Islet of Langerhans (tissue), 1 donor: ENCODE measurements at regions not wholly inside any gene's neighbourhood (a gene's known extent, or its start where the extent isn't known, plus 50 kb on each side); places are given as distances from the start of the nearest gene placed in this dataset.

Experiments
- FAIRE-seq: peaks from one replicate; lab custom pipeline; 2011; peaks lifted over from hg19 to GRCh38; lab: Jason Lieb, UNC

DNA sequence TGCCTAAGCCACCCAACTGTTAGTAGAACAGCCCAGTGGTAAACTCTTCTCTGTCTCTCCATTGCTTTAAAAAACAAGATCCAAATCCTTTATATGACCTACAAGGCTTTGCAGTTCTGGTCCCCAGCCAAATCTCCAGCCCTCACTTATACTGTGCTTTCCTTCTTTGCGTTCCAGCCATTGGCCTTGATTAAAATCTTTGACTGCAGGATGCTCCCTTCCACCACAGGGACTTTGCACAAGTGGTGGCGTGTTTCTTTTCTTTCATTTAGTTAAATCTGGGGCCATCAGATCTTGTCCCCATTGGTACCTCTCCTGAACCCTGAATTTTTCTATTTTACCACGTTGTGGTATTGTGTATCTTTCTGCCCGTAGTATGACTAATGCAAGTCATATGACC lies 183.7 kb downstream of the VRK1 start:
- no peak for FAIRE-seq

DNA sequence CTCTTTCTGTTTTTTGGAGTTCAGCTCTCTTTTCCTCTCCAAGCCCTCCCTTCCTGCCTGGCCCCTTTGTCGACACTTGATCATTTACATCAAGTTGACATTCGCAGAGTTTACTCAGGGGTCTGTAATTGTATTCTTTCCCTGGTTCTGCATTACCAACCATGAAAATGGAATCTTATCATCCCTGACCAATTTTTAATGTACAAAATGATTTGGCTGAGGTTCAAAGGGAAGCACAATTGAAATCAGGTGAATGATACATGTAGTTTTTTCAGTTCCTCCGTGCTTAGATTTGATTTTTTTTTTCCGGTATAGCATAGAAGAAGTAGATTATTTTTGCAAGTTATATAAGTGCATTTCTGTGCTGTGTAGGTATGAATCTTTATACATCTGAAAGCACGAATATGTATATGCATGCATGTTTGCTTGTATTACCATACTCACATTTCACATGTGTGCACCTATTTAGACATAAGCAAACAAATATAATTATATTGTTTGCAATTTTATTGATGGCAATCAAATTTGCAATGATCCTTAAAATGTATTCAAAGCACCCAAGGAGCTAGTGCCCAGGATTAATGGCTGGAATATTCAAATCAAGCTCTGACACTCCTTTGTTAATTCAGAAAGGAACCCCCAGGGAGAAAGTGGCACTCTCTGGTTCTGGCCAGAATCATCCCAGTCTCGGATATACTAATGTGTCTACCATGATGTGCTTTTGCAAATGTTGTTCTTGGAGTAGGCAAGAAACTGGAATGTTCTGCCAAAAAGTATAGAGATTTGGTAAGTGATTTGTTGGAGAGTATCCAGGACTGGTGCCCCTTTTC lies 189.3 kb downstream of the VRK1 start:
- no peak for FAIRE-seq

- FAIRE-seq: no peak
Observed at GRCh38 chr14:96987086-96987474, 189.9 kb downstream of the VRK1 start.

- no peak for FAIRE-seq
Observed at GRCh38 chr14:96987771-96988170, 190.6 kb downstream of the VRK1 start.

DNA sequence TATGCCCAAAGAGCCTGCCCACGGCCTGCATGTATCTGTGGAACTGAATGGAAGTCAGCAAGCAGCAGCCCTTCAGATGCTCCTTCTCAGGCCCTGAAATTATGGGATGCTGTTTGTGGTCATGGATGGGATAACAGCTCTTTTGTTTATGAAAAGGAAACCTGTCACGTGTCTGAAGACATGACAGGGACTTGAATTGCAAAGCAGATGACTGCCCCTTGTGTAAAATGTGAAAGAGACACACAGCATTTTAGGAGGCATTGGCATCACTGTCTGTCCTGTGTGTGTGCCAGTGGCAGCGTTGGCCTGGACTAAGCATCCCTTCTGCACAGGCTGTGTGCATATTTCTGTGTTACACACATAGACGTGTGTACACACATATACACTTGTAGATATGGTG lies 192.1 kb downstream of the VRK1 start:
- FAIRE-seq: no peak

GRCh38 chr14:96991226-96991625 lies 194.0 kb downstream of the VRK1 start:
- no peak for FAIRE-seq

GRCh38 chr14:96994999-96995398 lies 197.8 kb downstream of the VRK1 start:
- FAIRE-seq: no peak

DNA sequence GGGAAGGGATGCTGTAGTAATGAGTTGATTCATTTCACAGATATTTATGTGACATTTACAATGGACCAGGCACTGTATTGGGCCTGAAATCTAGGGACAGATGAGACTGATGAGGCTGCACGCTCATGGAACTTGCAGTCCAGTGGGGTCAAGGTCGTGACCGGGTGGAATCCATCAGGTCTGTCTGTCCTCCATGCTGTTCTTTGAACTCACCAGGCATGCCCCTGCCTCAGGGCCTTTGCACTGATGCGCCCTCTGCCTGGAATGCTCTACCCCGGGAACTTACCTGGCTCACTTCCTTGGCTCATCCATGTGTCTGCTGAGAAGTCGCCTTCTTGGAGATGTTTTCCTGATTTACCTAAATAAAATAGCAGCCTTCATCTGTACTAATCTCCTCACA lies 200.1 kb downstream of the VRK1 start:
- FAIRE-seq: no peak

GRCh38 chr14:96997996-96998395 lies 200.8 kb downstream of the VRK1 start:
- FAIRE-seq: no peak

DNA sequence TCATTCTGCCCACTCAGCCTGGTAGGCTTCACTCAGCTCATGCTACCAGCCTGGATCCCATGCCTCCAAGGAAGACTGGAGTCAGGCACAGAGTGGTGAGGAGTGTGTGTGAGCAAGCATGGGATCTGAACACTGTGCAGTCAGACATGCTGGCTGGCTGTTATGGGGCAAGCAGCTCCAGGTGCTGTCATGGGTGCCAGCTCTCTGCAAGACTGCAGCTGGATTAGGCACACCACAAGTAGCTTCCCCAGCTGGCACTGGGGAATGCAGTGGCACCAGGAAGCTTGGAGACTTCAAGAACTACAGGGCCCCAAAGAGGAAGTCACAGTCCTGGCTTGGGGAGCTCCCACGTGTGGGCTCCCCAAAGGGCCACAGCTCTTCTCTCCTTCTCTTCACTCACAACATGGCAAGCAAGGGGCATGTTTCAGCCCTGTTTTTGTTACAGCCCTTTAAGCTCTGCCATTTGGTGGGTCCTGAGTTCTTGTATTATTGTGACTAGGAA lies 202.5 kb downstream of the VRK1 start:
- FAIRE-seq: no peak

- FAIRE-seq: no peak
Observed at GRCh38 chr14:97002454-97002853, 205.3 kb downstream of the VRK1 start.

GRCh38 chr14:97005934-97006333 lies 208.8 kb downstream of the VRK1 start:
- peak; percentile 68 for FAIRE-seq

- FAIRE-seq: no peak
Observed at GRCh38 chr14:97010491-97011160, 213.4 kb downstream of the VRK1 start.

DNA sequence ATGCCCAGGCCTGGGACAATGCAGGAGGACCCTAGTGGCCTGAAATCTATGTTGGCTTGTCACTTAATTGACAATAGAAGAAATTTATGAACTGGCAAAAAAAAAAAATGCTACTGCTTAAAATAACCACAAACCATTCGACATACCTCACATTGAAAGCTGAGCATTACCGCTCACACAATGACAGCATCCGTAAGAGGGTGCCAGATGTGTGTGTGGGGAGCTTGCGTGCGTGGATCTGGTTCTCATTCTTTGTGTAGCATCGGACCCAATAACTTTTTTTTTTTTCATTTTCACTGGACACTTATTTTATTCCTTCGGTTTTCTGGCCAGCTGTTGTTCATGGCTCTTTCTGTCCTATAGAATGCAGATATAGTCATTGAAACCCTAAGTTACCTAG lies 216.7 kb downstream of the VRK1 start:
- no peak for FAIRE-seq

DNA sequence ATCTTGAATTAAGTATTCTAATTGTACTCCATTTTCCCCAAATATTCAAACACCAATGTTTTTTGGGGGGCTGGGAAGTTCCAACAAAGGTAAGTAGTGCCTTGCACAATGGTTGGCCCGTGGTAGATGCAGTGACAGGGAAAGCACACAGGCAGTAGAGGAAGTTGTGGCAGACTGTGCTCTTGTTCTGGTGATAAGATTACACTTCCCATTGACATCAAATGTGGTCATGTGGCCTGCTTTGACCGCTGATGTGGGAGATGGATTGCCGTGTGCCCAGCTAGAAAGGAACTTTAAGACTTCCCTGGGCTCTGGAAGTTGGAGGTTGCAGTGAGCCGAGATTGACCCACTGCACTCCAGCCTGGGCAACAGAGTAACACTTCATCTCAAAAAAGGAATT lies 223.8 kb downstream of the VRK1 start:
- FAIRE-seq: no peak

DNA sequence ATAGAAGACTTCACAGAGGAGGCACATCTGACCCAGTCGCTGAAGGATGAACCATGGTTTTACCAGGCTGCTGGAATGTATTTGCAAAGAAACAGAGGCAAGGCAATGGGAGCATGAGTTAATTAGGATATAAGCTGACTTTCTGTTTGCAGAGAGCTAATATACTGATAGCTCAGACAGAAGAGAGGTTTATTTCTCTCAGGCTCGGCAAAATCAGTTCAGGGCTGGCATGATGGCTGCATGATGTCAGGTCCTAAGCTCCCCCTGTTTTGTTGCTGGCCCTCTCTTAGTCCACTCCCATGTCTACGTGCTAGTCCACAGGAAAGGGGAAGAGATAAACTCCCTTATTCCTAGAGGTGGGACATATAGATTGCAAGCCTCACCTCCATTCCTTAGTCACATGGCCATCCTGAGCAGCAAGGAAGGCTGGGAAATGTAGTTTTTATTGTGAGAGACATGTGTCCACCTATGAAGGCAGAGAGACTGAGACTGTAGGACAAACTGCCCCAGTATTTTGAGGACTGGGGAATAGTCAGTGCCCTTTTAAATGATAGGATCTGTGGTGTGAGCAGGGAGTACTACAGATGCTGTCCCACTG lies 224.5 kb downstream of the VRK1 start:
- FAIRE-seq: no peak

GRCh38 chr14:97022741-97023140 lies 225.6 kb downstream of the VRK1 start:
- FAIRE-seq: no peak

DNA sequence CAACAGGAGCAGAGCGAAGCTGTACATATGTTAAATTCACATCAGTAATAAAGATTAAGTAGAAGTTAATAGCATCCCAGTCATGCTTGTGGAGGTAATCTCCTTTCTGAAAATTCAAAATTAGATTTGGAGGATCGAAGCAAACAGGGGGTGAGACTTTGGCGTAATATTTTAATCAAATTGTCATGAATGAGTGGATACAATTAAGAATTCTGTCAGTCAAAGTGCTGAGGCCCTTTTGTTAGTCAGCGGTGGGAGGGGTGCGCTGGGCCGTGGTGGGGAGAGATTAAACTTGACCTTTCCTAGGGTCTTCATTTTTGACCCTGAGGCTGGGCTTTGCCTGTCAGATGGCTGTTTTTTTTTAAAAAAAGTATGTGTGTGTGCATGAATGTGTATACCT lies 226.7 kb downstream of the VRK1 start:
- no peak for FAIRE-seq

DNA sequence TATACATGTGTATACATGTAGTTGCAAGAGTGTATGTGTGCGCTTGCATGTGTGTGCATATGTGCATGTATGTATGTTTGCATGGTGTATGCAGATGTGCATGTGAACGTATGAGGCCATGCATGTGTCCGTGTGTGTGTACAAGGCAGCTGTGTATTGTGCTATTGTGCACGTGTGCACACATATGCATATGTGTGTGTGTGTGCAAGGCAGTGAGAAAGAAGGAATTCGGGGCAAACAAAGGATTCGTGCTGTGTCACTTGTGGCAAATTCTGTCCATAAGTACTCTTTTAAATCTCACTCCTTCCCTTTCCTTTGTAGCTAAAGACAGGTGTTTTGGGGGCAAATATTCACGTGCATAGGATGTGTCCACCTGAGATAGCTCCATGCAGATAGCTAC lies 227.1 kb downstream of the VRK1 start:
- FAIRE-seq: no peak

DNA sequence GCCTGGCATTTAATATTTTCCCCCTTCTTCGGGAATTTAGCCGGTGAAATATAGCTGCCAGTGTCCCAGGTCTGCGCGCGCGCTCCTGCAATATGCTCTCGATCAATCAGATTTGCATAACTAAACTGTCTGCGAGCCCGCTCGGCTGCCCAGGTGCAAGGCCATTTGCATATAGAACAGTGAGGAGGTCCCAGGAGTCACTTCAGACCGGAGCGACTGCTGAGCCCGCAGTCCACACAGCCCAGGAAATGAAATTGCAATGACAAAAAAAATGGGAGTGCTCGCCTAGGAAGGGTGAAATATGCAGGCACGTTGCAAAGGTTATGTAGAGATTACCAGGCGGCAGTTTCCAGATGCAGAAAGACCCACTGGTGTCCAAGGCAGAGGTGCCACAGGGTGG lies 228.5 kb downstream of the VRK1 start:
- no peak for FAIRE-seq

GRCh38 chr14:97027256-97027999 lies 230.2 kb downstream of the VRK1 start:
- no peak for FAIRE-seq

- FAIRE-seq: no peak
Observed at GRCh38 chr14:97028382-97028781, 231.2 kb downstream of the VRK1 start.

DNA sequence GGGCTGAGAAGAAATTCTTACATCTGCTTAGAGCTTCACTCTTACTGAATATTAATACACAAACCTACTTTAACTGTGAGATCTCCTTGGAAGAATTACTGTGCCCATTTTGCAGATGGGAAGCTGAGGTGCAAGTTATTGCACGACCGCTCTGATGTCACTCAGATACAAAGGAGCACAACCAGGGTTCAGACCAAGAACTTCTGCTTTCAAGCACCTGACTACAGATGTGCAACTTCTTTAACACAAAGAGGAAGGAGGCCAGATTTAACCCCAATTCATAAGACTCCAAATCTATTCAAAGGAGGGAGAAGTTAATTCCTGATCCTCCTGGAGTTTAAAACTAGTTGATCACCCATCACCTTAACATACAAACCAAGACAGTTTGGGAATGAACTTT lies 232.6 kb downstream of the VRK1 start:
- FAIRE-seq: no peak
